Duodenal mucosa (tissue), 2 donors: ENCODE measurements at regions not wholly inside any gene's neighbourhood (a gene's known extent, or its start where the extent isn't known, plus 50 kb on each side); places are given as distances from the start of the nearest gene placed in this dataset.
"Not testable (repeated sequence)": the region's sequence is repeated elsewhere in the genome, so short reads cannot be mapped to it uniquely, and the experiment has no call there.

Source experiments
- H3K27ac ChIP-seq: one replicate; pipeline ENCODE4 v1.7.0; 2013; ENCODE audit warnings: low read depth, low read length
- H3K27me3 ChIP-seq, 2 donors: one replicate each; pipeline ENCODE4 v1.7.0; 2013; ENCODE audit warnings: low read length in 2 of 2, control low read depth in 1 of 2; ENCODE audit not compliant: insufficient read depth in 2 of 2, control insufficient read depth in 1 of 2
- H3K36me3 ChIP-seq, 2 donors: one replicate each; pipeline ENCODE4 v1.7.0; 2013; ENCODE audit warnings: low read length in 2 of 2, control low read depth in 1 of 2; ENCODE audit not compliant: insufficient read depth in 2 of 2, control insufficient read depth in 1 of 2
- H3K4me1 ChIP-seq, 2 donors: one replicate each; pipeline ENCODE4 v1.7.0; 2013; ENCODE audit warnings: low read length in 2 of 2, control low read depth in 1 of 2; ENCODE audit not compliant: insufficient read depth in 2 of 2, control insufficient read depth in 1 of 2
- H3K4me3 ChIP-seq, 2 donors: one replicate each; pipeline ENCODE4 v1.7.0; 2013; ENCODE audit warnings: low read length in 2 of 2, low read depth in 1 of 2
- H3K9ac ChIP-seq, 2 donors: one replicate each; pipeline ENCODE4 v1.7.0; 2013; ENCODE audit warnings: low read length in 2 of 2, low read depth in 1 of 2
- H3K9me3 ChIP-seq, 2 donors: one replicate each; pipeline ENCODE4 v1.7.0; 2013; ENCODE audit warnings: low read length in 2 of 2, control low read depth in 1 of 2; ENCODE audit not compliant: control insufficient read depth in 1 of 2

GRCh38 chr21:23101111-23101510, 2102.9 kb downstream of the NCAM2 start:
- no peak overlapping the region for H3K27ac ChIP-seq
- peaks cover 12 to 15% of the 10 kb centered on the region in 2 donors for H3K9me3 ChIP-seq
- no peak overlapping the region for H3K4me3 ChIP-seq
- no peaks in the 10 kb centered on the region for H3K27me3 ChIP-seq
- H3K36me3 ChIP-seq, result no peaks in the 10 kb centered on the region
- H3K9ac ChIP-seq, result no peak overlapping the region
- H3K4me1 ChIP-seq, result no peaks in the 10 kb centered on the region

DNA sequence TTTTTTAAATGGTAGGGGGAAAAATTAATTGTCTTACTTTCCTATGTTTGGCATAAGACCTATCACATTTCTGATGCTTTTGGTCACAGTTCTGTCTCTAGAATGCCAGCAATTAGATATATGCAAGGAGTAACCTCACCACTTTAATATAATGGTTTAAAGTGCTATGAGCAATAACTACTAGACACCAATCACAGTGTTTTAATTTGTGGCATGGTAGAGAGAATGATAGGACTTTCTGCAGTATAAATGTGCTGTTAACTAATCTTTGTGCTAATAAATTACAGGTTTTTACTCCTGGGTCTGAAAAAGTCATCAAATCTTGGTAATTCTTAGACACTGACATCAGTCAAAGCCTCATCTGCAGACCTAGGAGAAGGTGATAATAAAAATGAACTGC, 2110.3 kb downstream of the NCAM2 start:
- Histone ChIP-seq H3K4me3 (no peak overlapping the region), H3K27me3 (no peaks in the 10 kb centered on the region), H3K4me1 (no peaks in the 10 kb centered on the region), H3K9ac (no peak overlapping the region), H3K36me3 (no peaks in the 10 kb centered on the region), H3K27ac (no peak overlapping the region), H3K9me3 (peaks cover under 1 to 3% of the 10 kb centered on the region in 2 donors)

DNA sequence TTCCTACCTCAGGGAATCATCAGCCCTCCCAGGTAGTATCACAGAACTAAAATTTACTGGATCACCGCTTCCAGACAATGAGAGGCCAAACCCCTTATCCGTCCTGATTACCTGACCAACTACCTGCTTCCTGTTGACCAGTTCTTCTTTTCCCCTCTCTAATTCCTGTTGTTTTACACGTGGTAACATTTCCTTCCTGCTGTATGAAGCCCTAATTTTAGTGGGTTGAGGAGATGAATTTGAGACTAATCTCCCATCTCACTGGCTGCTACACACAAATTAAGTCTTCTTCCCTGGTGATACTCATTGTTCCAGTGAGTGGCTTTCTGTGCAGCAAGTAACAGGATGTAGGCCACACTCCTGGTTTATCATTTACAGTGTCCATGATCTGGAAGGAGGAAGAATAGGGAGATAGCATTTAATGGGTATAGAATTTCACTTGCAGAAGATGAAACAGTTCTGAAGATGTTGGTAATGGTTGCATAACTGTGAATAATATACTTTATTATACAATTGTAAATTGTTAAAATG, 2112.9 kb downstream of the NCAM2 start:
- peaks cover 5 to 11% of the 10 kb centered on the region in 2 donors for H3K9me3 ChIP-seq

DNA sequence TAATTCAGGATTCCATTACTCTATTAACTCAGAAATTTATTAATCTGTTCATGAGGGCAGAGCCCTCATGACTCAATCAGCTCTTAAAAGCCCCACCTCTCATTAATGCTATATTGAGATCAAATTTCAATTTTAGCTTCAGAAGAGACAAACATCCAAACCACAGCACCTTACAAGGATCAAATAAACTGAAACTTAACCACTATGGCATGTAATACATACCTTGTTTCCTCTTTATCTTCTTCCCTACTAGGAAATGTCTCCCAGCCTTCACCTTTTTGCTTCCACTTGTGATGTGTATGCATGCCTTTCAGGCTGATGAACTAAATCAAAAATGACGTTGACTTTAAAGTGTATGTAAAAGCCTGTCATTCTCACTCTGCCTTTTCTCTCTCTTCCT, 2121.3 kb downstream of the NCAM2 start:
- no peak overlapping the region for H3K9ac ChIP-seq
- no peaks in the 10 kb centered on the region for H3K27me3 ChIP-seq
- H3K36me3 ChIP-seq, result no peaks in the 10 kb centered on the region
- no peaks in the 10 kb centered on the region for H3K4me1 ChIP-seq
- peaks cover 9 to 13% of the 10 kb centered on the region in 2 donors for H3K9me3 ChIP-seq
- no peak overlapping the region for H3K27ac ChIP-seq
- no peak overlapping the region for H3K4me3 ChIP-seq

More for the DNA sequence above, 2112.9 kb downstream of the NCAM2 start:
- Histone ChIP-seq H3K4me3 (no peak overlapping the region), H3K27me3 (no peaks in the 10 kb centered on the region), H3K27ac (no peak overlapping the region), H3K9ac (no peak overlapping the region), H3K4me1 (no peaks in the 10 kb centered on the region), H3K36me3 (no peaks in the 10 kb centered on the region)

GRCh38 chr21:23127973-23128372, 2129.8 kb downstream of the NCAM2 start:
- Histone ChIP-seq H3K9me3 (peaks cover 7 to 10% of the 10 kb centered on the region in 2 donors), H3K27me3 (no peaks in the 10 kb centered on the region), H3K27ac (no peak overlapping the region), H3K36me3 (no peaks in the 10 kb centered on the region), H3K9ac (no peak overlapping the region), H3K4me3 (no peak overlapping the region), H3K4me1 (no peaks in the 10 kb centered on the region)

GRCh38 chr21:23130308-23130707, 2132.1 kb downstream of the NCAM2 start:
- Histone ChIP-seq H3K27me3 (no peaks in the 10 kb centered on the region), H3K36me3 (no peaks in the 10 kb centered on the region), H3K27ac (no peak overlapping the region), H3K9me3 (peaks cover 7 to 8% of the 10 kb centered on the region in 2 donors), H3K9ac (no peak overlapping the region), H3K4me1 (no peaks in the 10 kb centered on the region), H3K4me3 (no peak overlapping the region)

DNA sequence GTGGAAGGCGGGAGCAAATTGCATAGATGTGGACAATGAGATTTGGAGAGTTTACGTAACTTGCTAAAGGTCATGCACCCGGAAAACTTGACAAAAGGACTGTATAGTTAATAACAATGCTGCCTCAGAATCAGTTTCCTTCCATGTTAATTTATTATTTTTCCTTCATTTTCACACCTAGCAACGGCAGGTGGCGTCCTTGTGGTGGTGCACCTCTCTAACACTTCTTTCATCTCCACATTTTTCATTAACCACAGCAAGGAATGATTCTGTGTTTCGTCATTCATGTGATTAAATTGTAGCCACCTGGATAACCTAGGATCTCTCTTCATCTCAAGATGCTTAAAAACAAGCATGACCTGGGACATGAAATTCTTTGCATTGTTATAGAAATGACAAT, 2133.0 kb downstream of the NCAM2 start:
- no peak overlapping the region for H3K9ac ChIP-seq
- H3K4me3 ChIP-seq, result no peak overlapping the region
- H3K4me1 ChIP-seq, result no peaks in the 10 kb centered on the region
- no peaks in the 10 kb centered on the region for H3K36me3 ChIP-seq
- H3K27ac ChIP-seq, result no peak overlapping the region
- H3K27me3 ChIP-seq, result no peaks in the 10 kb centered on the region
- peaks cover 0 to 8% of the 10 kb centered on the region in 2 donors for H3K9me3 ChIP-seq

GRCh38 chr21:23138797-23139196, 2140.6 kb downstream of the NCAM2 start:
- Histone ChIP-seq H3K9me3 (peaks cover 7 to 17% of the 10 kb centered on the region in 2 donors), H3K27me3 (no peaks in the 10 kb centered on the region), H3K4me1 (no peaks in the 10 kb centered on the region), H3K36me3 (no peaks in the 10 kb centered on the region), H3K27ac (no peak overlapping the region), H3K4me3 (no peak overlapping the region), H3K9ac (no peak overlapping the region)

- H3K36me3 ChIP-seq, result no peaks in the 10 kb centered on the region
- peaks cover 0 to 2% of the 10 kb centered on the region in 2 donors for H3K9me3 ChIP-seq
Measured at GRCh38 chr21:23152130-23152529, 2153.9 kb downstream of the NCAM2 start.

GRCh38 chr21:23153842-23154241, 2155.6 kb downstream of the NCAM2 start:
- H3K27me3 ChIP-seq, H3K36me3 ChIP-seq, H3K9ac ChIP-seq, H3K4me3 ChIP-seq, H3K9me3 ChIP-seq, H3K27ac ChIP-seq, H3K4me1 ChIP-seq: not testable (repeated sequence)

More at GRCh38 chr21:23152130-23152529, 2153.9 kb downstream of the NCAM2 start:
- no peaks in the 10 kb centered on the region for H3K27me3 ChIP-seq
- no peak overlapping the region for H3K27ac ChIP-seq
- H3K9ac ChIP-seq, result no peak overlapping the region
- H3K4me1 ChIP-seq, result no peaks in the 10 kb centered on the region
- H3K4me3 ChIP-seq, result no peak overlapping the region

GRCh38 chr21:23155281-23155680, 2157.1 kb downstream of the NCAM2 start:
- no peak overlapping the region for H3K27ac ChIP-seq
- no peak overlapping the region for H3K9ac ChIP-seq
- no peak overlapping the region for H3K4me3 ChIP-seq
- H3K4me1 ChIP-seq, result no peaks in the 10 kb centered on the region
- no peaks in the 10 kb centered on the region for H3K27me3 ChIP-seq
- H3K36me3 ChIP-seq, result no peaks in the 10 kb centered on the region
- peaks cover 0 to 6% of the 10 kb centered on the region in 2 donors for H3K9me3 ChIP-seq
